ENCODE measurements at regions not wholly inside any gene's neighbourhood (a gene's known extent, or its start where the extent isn't known, plus 50 kb on each side); places are given as distances from the start of the nearest gene placed in this dataset.

DNA sequence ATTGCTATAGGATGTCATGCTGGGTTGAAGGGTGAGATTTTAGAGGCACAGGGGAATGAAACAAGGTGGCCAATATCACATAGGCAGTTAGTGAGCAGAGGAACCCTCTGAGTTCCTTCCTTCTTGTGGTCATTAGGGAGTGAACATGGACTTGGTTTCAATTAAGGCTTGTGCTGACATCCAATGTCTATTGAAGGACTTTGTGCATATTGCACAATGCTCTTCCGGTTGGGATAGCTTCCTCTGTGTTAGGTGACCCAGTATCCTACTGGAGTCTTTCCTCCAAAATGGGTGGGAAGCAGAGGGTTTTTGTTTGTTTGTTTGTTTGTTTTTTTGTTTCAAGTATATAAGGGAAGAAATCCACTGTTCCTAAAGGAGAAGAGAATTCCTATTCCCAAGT lies 98.5 kb downstream of the HDGFL1 start:
- DNase-seq (ENCODE audit: low read depth) = no peak
- TF ChIP-seq, protein P1, sequence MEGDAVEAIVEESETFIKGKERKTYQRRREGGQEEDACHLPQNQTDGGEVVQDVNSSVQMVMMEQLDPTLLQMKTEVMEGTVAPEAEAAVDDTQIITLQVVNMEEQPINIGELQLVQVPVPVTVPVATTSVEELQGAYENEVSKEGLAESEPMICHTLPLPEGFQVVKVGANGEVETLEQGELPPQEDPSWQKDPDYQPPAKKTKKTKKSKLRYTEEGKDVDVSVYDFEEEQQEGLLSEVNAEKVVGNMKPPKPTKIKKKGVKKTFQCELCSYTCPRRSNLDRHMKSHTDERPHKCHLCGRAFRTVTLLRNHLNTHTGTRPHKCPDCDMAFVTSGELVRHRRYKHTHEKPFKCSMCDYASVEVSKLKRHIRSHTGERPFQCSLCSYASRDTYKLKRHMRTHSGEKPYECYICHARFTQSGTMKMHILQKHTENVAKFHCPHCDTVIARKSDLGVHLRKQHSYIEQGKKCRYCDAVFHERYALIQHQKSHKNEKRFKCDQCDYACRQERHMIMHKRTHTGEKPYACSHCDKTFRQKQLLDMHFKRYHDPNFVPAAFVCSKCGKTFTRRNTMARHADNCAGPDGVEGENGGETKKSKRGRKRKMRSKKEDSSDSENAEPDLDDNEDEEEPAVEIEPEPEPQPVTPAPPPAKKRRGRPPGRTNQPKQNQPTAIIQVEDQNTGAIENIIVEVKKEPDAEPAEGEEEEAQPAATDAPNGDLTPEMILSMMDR (IDR thresholded peaks at IDR 0.05; ENCODE audit: control insufficient read depth, extremely low read depth, insufficient read depth) = no peak
- no peak overlapping the region for H3K4me3 ChIP-seq (ENCODE audit: low read depth, low read length)

DNA sequence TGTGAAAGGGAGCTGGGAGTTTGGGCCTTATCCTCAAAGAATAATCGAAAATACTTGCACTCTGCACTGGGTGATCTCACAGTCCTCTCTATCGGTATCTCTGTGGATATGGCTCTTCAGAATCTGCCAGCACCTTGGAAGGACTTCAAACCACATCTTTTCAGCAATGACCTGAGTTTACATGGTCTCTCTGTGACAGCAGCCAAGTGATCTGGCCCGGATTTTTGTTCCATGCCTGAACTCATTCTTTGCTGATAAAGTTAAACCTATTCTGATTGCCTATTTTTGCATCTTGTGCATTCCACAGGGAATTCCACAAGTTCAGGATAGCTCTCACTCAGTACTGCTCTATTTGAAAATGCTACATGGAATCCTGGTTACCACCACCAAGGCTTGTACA lies 98.9 kb downstream of the HDGFL1 start:
- TF ChIP-seq, protein P1 (IDR thresholded peaks at IDR 0.05; ENCODE audit: control insufficient read depth, extremely low read depth, insufficient read depth) = no peak
- DNase-seq (ENCODE audit: low read depth) = no peak
- no peak overlapping the region for H3K4me3 ChIP-seq (ENCODE audit: low read depth, low read length)

DNA sequence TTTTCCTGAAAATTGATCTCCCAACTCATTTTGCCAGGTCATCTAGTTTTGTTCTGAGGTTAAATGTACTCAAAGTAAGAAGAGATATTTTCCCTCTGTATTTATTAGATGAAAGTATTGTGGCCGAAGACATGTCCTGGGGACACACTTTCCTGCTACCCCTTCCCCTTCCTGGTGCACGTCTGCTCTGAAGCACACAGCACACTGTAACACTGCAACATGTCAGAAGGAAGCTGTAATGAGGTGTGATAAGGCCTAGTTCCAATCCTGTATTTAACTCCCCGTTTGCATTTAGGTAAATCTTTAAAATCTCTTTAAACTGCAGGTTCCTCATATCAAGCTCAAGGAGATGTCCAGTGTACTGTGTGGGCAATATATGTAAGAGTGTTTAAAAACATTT lies 99.4 kb downstream of the HDGFL1 start:
- no peak for DNase-seq (ENCODE audit: low read depth)
- TF ChIP-seq, protein P1 (IDR thresholded peaks at IDR 0.05; ENCODE audit: control insufficient read depth, extremely low read depth, insufficient read depth) = no peak
- H3K4me3 ChIP-seq (ENCODE audit: low read depth, low read length) = no peak overlapping the region

DNA sequence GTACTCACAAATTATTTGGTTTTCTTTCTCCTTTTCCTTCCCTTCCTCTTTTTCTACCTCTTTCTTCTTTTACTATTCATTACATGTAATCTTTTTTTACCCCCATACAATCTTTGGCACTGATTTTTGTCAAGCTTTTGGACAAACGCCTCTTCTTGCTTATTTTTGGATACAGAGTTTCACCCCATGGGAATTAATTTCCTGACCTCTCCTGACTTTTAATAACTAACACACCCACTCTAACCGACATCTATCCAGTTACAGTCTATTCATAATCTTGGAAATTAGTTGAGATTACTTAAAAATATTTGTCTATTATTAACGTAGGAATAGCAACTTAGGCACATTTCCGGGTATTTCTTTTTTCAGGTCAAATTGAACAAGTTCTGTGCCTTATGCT lies 101.2 kb downstream of the HDGFL1 start:
- H3K4me3 ChIP-seq (ENCODE audit: low read depth, low read length) = no peak overlapping the region
- DNase-seq (ENCODE audit: low read depth) = no peak
- TF ChIP-seq, protein P1 (IDR thresholded peaks at IDR 0.05; ENCODE audit: control insufficient read depth, extremely low read depth, insufficient read depth) = no peak

DNA sequence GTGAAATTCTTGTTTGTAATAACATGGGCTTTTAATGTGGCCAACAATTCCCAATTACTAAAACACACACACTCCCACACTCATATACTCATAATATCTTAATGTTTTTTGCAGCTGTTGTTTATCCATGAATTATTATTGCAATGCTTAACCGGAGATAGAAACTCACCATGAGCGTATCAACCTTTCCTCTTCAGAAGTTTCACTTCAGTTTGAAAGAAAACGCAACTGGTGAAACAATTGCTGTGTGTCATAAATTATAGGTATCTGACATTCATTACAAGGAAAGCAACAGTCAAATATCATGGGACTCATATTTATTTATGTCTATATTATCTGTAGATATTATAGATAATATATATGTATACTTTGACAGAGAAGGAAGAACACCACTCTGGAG lies 104.1 kb downstream of the HDGFL1 start:
- TF ChIP-seq, protein P1 (IDR thresholded peaks at IDR 0.05; ENCODE audit: control insufficient read depth, extremely low read depth, insufficient read depth) = no peak
- no peak overlapping the region for H3K4me3 ChIP-seq (ENCODE audit: low read depth, low read length)
- DNase-seq (ENCODE audit: low read depth) = no peak

DNA sequence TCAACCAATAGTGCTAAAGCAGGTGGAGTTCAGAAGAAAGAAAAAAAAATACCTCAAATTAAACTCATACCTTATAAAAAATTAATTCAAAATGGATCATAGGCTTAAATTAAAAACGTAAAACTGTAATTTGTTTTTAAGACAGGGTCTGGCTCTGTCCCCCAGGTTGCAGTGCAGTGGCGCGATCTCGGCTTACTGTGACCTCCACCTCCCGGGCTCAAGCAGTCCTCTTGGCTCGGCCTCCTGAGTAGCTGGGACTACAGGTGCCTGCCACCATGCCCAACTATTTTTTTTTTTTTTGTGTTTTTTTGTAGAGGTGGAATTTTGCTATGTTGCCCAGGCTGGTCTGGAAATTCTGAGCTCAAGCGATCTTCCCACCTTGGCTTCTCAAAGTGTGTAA lies 111.6 kb downstream of the HDGFL1 start:
- TF ChIP-seq, protein P1 (IDR thresholded peaks at IDR 0.05; ENCODE audit: control insufficient read depth, extremely low read depth, insufficient read depth) = no peak
- no peak overlapping the region for H3K4me3 ChIP-seq (ENCODE audit: low read depth, low read length)
- DNase-seq (ENCODE audit: low read depth) = no peak

DNA sequence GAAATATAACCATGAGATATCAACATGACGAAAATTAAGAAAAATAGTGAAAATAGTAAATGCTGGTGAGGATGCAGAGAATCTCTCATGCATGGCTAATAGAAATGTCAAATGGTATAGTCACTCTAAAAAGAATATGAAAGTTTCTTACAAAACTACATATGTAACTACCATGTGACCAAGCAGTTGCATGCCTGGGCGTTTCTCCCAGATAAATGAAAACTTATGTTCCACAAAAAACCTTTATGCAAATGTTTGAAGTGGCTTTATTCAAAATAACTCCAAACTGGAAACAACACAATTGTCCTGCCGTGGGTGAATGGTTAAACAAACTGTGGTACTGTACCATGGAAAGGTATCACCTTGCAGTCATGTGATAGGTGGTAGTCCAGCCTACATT lies 112.4 kb downstream of the HDGFL1 start:
- no peak overlapping the region for H3K4me3 ChIP-seq (ENCODE audit: low read depth, low read length)
- no peak for DNase-seq (ENCODE audit: low read depth)
- TF ChIP-seq, protein P1 (IDR thresholded peaks at IDR 0.05; ENCODE audit: control insufficient read depth, extremely low read depth, insufficient read depth) = no peak

Data from LNCaP clone FGC (cell line).